Hematopoietic multipotent progenitor cell treated with erythropoietin and hydrocortisone succinate and interleukin-3 and kit ligand, for 8 days (in vitro differentiated cells): ENCODE measurements at regions not wholly inside any gene's neighbourhood (a gene's known extent, or its start where the extent isn't known, plus 50 kb on each side); places are given as distances from the start of the nearest gene placed in this dataset.

Experiments
- DNase-seq: peaks from one replicate; pipeline ENCODE4 v3.0.0-alpha.2; 2015

DNA sequence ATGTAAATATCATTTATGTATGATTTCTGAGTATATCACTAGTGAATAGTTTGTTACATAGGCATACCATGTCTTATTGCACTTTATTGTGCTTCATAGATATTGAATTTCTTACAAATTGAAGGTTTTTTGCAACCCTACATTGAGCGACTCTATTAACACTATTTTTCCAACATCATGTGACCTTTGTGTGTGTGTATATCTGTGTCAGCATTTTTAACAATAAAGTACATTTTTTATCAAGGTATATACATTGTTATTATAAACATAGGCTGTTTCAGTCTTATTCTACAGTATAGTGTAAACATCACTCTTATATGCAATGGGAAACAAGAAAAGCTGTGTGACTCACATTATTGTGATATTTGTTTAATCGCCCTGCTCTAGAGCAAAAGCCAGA lies 1944.9 kb downstream of the TP53TG3F start:
- DNase-seq: no peak

DNA sequence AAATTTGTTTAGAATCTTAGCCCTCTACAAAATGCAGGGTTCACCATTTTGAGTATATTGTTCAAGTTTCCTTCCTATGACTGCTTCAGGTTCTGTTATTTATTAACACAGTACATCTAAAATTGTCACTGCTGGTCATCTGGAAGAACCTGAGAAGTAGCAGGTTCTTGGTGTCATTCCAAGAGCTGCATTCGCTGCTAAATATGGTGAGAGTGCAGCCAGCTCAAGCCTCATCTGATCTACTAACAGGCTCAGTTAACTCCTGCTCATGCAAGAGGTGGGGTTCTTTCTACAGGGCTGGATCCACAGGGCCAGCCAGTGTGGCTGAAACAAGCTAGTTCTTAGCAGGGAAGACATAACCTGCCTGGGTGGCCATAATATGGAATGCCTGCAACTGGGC lies 1946.1 kb downstream of the TP53TG3F start:
- DNase-seq: no peak

DNA sequence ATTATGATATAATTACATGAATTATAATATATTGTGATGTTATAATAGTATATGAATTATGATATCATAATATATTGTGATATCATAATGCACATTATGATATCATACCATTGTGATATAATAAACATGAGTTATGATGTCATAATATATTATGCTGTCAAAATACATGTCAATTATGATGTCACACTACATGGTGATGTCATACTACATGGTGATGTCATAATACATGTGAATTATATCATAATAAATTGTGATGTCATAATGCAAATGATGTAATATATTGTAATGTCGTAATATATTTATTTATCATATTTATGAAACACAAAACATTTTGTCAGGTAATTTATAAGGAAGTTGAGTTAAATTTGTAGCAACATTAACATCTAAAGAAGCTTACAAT lies 1950.1 kb downstream of the TP53TG3F start:
- no peak for DNase-seq

DNA sequence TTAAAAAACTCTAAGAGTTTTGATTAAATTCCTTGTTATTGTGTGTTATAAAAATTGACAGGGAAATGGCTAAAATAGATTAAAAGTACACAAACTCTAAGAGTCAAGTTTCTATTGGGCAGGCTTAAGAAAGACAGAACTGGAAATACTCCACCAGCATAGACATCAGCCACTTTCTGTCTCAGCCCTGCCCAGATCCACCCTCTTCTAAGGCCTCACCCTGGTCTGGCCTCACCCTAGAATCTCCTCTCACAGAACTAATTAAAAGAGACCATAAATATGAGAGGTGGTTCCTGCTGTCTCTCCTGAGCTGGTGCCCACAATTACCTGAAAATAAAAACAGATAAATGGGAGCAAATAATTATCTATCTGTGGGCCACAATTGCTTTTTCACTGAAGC lies 1951.0 kb downstream of the TP53TG3F start:
- DNase-seq: no peak

DNA sequence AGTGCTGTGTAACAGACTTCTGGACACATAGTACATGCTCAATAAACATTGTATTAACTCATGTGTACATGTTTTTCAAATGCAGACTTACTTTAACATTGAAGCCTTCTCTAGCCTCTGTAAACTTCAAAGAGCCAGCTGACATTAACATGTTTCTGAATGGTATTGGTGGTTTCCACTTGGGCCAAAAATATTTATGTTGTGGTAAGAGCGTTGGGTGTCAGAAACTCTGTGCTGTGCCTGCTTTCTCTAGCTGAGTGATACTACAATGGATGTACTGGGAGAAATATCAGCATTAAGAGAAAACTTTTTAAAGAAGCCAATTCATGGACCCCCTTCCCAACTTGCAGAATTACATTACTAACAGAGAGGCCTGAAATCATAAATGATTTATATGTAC lies 1951.7 kb downstream of the TP53TG3F start:
- no peak for DNase-seq

DNA sequence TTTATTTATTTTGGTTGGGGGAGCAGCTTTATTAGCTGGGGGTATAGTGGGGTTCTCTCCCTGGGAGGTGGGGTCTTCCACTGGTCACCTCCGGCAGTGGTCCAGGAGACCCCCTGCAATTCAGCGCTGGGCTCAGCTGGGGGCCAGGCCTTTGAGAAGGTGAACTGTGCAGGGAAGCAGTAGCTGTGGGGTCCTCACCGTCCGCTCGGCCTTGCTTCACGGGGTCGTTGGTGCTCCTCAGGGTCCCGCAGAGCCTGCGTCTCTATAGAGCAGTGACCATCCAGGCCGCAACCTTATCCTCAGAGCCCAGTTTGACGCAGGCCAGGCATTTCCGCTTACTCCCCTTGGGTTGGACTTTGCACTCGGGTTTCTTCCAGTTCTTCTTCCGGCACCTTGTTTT lies 1954.7 kb downstream of the TP53TG3F start:
- DNase-seq: no peak

DNA sequence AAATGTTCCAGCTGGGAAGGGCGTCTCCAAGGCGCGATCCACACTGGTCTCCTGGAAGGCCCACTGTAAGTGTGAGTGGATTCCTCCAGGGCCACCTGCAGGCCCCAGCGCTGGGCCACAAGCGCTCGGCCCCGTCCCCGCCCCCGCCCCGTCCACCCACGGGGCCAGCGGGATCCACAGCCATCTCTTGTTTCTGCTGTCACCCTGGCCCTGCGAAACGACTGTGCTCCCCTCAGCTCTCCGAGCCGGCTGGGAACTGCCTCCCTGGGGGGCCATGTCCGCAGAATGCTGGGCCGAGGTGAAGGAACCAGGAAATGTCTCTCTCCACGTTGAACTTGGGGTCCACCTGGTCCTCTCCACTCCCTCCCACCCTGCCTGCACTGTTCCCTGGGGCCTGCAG lies 1955.2 kb downstream of the TP53TG3F start:
- no peak for DNase-seq

DNA sequence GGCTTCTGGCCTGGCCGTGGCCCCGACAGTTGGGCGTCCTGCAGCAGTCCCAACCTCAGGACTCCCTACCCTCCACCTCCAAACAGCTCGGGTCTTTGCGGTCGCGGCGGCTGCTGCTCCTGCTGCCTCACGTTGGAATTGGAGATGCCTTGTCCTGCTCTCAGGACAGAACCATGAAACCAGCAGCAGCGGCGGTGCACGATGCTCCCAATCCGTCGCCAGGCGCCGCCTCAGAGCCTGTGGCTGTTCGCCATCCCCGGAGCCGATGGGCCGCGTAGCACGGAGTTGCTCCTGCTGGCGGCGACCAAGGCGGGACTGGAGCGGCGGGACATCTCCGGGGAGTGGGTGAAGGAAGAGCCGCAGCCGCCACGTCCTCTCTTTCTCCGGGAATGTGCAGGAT lies 1965.9 kb downstream of the TP53TG3F start:
- DNase-seq: no peak

DNA sequence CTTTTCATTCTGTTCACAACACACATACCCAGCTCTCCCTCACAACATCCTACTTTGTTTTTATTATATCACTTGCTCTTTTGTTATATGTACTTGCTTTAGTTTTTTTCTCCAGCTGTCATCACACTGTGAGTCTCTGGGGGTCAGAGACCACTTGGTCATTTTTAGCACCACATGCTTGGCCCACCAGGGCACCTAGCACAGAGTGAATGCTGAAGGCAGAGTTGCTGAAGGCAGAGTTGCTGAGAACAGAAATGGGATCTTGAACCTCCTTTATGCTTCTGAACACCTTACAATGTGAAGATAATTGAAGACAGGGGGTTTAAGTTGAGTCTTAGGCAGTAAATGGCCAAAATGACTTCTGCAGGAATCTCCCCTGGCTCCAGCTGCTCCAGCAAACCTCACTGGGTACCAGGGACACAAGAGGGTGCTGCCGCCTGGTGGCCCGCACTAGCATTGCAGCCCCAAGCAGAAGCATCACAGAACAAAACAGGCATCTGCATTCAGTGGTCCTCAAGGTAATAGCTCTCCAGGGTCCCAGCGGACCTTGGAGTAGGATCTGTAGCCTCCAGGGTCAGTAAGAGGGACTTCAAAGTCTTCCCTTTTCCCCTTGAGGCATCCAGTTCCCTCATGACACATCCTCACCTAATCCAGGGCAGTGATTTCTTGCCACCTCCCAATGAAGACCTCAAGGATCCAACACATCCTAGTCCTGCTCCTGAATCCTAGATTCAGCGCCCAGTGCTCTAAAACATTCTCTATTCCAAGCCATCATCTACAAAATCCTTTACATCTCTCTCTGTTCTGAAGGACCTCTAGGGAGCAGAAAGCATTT lies 1972.6 kb downstream of the TP53TG3F start:
- peak; percentile 7 for DNase-seq

DNA sequence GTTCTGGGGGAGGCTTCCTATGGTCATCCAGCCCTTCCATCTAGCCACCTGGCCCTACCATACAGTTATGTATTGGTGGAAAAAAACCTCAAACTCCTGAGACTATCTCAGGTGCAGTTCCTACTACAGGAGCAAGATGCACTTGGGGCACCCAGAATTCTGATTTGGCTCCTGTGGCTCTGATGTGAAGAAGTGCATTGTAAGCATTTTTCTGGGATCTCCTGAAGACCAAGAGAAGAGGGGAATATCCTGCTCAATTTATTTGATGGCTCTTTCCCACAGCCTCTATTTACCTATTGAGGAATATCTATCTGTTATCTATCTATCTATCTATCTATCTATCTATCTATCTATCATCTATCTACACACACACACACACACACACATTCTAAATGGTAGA lies 1981.5 kb downstream of the TP53TG3F start:
- DNase-seq: no peak

DNA sequence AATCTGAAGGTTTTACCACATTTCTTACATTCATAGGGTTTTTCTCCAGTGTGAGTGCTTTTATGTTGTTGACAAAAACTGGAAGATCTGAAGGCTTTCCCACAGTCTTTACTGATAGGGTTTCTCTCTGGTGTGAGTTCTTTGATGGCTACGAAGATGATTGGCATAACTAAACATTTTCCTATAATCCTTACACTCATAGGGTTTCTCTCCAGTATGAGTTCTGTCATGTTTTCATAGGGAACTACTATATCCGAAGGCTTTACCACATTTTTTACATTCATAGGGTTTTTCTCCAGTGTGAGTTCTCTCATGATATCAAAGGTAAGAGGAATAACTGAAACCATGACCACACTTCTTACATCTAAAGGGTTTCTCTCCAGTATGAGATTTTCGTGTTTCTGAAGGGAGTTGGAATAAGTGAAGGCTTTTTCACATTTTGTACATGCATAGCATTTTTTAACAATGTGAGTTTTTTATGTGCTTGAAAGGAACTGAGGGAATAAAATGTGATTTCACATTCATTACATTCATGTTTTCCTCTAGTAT lies 1987.7 kb downstream of the TP53TG3F start:
- no peak for DNase-seq

DNA sequence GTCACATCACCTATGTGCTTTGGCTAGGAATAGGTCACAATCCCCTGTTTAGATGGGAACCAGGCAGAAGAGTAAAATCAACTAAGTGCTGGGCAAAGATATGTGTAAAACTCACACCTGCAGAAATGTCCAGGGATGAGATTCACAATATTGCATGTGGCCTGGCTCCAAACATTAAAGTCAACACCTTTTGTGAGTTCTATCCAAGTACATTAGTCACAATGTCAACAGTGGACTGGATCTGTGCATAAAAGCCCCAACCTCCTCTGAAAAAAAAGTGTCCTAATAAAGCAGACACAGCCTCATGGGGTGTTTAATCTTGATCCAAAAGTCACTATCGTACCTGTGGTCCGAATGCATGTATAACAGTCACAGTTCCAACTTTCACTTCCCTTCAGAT lies 1990.3 kb downstream of the TP53TG3F start:
- no peak for DNase-seq

DNA sequence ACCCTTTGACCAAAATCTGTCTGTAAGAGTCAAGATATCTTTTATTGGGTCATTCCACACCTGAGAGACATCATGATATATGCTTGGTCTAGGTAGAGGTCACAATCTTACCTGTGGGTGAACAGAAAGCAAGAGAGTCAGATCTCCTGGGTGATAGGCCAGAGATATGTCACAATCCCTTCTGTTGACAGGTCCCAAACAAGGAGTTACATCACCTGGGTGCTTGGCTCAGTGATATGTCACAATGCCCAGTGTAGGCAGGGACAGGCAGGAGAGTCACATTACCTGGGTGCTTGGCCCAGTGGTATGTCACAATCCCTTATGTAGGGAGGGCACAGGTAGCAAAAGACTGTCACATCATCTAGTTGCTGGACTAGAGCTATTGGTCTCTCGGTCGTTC lies 1991.2 kb downstream of the TP53TG3F start:
- no peak for DNase-seq

DNA sequence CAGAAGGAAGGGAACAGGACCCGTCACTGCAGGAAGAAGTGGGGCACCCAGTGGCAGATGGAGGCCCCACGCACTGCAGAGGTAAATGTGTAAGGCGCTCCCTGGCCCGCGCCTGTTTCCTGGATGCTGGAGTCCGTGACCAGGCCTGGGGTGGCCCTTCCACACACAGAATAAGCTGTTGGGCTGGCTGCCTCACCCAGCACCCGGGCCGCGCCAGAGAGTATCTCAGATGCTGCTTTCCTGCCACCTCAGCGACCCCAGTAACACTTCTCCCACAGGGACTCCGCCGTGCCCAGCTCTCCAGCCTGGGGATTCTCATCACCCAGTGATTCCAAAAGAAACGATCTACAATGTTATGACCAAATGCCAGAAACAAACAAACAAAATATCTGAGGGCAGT lies 1993.1 kb downstream of the TP53TG3F start:
- no peak for DNase-seq

DNA sequence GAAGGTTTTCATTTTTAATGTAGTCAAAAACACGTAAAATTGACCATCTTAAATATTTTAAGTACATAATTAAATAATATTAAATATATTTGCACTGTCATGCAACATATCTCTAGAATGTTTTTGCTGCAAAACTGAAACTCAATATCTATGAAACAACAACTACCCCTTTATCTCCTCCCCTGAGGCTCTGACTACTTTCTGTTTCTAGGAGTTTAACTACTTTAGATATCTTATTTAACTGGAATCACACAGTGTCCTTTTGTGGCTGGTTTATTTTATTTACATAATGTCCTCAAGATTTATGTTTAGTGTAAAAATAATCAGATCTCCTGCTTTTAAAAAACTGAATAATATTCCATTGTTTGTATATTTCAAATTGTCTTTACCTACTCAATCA lies 2003.9 kb downstream of the TP53TG3F start:
- no peak for DNase-seq

DNA sequence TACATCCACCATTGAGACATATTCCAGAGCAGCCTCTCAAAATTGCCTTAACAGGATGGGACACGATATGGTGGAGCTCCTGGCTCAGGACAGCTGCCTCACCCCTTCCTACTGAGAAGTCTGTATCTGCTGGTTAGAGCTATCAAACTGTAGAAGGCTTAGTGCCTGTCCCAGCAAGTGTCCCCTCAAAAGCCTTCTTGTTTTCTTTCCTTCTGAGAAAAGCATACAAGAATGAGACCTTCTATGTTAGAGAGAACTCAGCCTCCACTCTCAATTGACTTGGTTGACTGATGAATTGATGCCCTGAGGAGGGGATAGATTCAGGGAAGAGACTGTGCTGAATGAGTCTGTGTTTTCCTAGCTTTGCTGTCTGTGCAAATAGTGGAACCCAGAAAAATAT lies 2020.9 kb downstream of the TP53TG3F start:
- no peak for DNase-seq

DNA sequence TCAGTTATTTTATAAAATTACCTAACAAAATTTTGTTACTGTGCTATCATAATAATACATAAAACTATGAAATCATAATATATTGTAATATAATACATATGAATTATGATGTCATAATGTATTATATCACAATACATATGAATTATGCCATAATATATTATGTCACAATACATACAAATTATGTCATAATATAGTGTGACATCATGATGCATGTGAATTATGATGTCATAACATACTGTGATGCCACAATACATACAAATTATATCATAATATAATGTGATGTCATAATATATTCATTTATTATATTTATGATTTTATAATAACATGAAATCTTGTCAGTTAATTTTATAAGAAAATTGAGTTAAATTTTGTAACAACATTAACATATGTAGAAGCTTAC lies 2021.6 kb downstream of the TP53TG3F start:
- DNase-seq: no peak

DNA sequence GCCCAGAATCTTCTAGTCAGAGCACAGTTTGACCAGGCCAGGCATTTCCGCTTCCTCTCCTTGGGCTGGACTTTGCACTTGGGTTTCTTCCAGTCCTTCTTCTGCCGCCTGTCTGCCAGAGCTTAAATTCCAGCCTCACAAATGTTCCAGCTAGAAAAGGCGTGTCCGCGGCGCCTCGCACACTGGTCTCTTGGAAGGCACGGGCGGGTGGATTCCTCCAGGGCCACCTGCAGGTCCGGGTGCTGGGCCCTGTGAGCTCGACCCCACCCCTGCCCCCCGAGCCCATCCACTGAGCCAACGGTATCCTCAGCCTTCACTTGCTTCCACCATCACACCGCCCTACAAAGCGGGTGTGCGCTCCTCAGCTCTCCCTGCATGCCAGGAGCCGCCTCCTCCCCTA lies 2026.5 kb downstream of the TP53TG3F start:
- DNase-seq: no peak

DNA sequence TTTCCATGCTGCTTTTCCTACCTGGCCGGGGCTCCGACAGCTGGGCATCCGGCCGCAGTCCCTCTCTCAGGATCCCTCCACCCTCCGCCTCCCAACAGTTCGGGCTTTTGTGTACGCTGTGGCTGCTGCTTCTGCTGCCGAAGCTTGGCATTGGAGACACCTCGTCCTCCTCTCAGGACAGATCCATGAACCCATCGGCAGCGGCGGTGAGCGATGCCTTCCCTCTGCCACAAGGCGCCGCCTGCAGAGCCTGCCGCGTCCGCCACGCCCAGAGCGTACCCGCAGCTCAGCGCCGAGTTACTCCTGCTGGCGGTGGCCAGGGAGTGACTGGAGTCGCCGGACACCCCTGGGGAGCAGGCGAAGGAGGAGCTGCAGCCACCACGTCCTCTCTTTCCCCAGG lies 2032.8 kb downstream of the TP53TG3F start:
- DNase-seq: no peak

DNA sequence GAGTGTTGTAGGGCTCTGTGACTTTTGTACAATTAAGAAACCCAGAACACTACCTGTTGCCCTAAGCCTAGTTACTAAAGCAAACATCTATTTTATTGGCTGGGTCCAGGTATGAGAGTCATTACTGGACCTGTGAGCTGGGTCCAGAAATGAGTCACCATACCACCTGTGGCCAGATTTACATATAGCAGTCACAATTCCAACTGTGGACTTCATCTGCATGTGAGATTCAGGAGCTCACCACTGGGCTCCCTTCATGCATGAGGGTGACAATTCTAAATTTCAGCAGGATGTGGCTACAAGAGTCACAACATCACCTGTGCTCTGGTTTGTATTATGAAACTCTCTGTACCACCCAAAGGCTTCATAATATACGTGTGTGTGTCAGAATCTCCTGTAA lies 2038.0 kb downstream of the TP53TG3F start:
- DNase-seq: no peak

DNA sequence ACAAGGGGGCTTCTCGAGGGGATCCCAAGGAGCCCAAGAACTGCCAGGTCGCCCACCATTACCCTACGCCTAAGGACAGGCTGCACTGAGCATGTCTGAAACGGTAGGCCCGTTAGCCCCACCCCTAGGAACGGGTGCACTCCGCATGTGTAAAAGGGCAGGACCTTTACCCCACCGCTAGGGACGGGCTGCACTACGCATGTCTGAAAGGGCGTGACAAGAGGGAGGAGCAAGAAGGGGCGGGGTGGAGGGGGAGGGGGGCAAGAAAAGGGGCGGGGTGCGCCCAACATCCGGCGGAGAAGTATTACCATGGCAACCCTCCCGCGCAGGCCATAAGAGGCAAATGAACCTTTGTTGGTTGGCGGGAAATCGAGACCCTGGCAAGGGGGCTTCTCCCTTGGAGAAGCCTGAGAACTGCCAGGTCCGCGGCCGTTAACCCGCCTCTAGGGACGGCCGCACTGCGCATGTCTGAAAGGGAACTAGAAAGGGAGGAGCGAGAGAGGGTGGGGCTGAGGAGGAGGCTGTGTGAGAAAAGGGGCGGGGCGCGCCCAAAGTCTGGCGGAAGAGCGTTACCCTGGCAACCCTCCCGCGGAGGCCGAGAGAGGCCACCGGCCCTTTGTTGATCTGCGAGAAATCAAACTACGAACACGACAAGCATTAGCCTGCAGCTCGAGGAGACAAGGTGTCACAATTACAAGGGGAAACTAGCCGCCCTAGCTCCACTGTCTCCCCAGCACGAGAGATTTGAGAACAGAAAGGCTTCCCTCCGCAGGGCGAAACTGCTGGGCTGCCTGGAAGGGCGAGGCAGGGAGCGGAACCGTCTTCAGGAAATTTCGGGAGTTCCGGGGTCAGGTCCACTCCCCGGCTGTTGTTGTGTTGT lies 2046.8 kb downstream of the TP53TG3F start:
- DNase-seq: no peak

DNA sequence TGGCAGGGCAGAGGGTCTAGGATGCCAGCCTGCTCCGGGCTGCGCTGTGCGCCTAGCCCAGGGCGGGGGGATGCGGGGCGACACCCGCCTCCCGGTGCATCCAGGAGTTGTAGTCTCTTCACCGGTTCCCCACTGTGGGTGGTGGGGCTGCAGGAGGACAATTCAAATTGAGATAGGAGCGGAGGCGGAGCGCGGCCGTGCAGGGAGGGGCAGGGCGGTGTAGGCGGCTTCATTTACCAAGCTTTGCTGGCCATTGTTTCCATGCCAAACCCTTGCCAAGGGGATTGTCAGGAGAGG lies 2047.4 kb downstream of the TP53TG3F start:
- DNase-seq: no peak

DNA sequence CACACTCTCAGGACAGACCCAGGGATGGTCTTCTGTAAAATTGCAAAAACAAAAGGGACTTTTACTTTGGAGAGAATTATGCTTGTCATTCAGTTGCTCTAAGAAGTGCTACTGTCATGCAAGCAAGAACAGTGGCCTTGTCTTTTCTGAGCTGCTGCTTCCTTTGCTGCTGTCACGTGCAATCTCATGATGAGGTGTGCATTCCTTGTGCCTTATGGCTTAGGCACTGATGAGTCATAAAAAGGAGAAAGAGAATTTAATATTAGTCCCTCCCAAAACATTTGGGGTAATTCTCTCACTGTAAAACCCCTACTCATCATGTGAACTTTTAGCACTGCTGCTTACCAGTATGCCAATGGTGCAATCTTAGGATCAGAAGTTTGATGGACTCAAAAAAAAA lies 2051.3 kb downstream of the TP53TG3F start:
- DNase-seq: no peak

DNA sequence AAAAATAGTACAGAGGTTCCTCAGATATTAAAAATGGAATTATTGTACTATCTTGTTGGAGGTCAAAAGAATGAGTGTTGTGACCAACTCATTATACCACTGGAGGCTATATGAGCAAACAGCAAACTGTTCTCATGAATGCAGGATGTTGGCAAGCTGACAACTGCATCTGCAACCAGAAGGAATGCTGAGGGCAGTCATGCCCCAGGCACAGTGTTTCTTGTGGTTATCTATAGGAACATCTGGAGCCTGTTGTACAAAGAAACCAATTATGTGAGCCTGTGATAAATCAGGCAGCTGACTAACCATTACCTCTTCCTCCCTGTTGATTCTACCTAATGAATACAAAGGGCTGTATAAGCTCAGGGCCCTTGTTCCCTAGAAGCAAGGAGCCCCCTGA lies 2057.1 kb downstream of the TP53TG3F start:
- DNase-seq: no peak
